Gastroesophageal sphincter (tissue), 4 donors: ENCODE measurements at regions not wholly inside any gene's neighbourhood (a gene's known extent, or its start where the extent isn't known, plus 50 kb on each side); places are given as distances from the start of the nearest gene placed in this dataset.

Experiments
- ATAC-seq: fragments of 150-250 bp; one replicate; pipeline ENCODE4 v1.9.1; 2016; ENCODE audit warnings: mild to moderate bottlenecking, moderate library complexity
- H3K27ac ChIP-seq, 4 donors: fragments of 200-600 bp; sonication (generic) in 3 of 4; 1 replicate in 3 of 4; 2 replicates in 1 of 4; pipeline ENCODE4 v1.5.1; 2016 to 2019
- H3K27me3 ChIP-seq: fragments of 200-600 bp; sonication (generic); one replicate; pipeline ENCODE4 v1.5.1; 2019
- H3K36me3 ChIP-seq, 2 donors: fragments of 200-600 bp; sonication (generic); one replicate each; pipeline ENCODE4 v1.5.1; 2019; ENCODE audit warnings: control low read depth in 1 of 2
- H3K4me1 ChIP-seq, 3 donors: fragments of 200-600 bp; sonication (generic); 1 replicate in 2 of 3; 2 replicates in 1 of 3; pipeline ENCODE4 v1.5.1; 2016 to 2019; ENCODE audit warnings: control low read depth in 2 of 3
- H3K4me3 ChIP-seq, 2 donors: fragments of 200-600 bp; sonication (generic); one replicate each; pipeline ENCODE4 v1.5.1; 2019; ENCODE audit warnings: mild to moderate bottlenecking in 1 of 2, moderate library complexity in 1 of 2
- H3K9me3 ChIP-seq, 3 donors: fragments of 200-600 bp; sonication (generic); one replicate each; pipeline ENCODE4 v1.5.1; 2017 to 2019; ENCODE audit warnings: control low read depth in 2 of 3
- EP300 ChIP-seq: sonication (generic); formaldehyde crosslinking; IDR thresholded peaks from one replicate; pipeline ENCODE4 v1.6.1; 2017; ENCODE audit warnings: antibody characterized with exemption, mild to moderate bottlenecking
- POLR2A ChIP-seq, 2 donors: fragments of 450-650 bp; IDR thresholded peaks; one replicate each; pipeline ENCODE4 v1.6.1; 2017; ENCODE audit warnings: antibody characterized with exemption in 2 of 2, mild to moderate bottlenecking in 2 of 2, moderate library complexity in 1 of 2
- POLR2AphosphoS5 ChIP-seq: sonication (generic); formaldehyde crosslinking; IDR thresholded peaks from one replicate; pipeline ENCODE4 v1.6.1; 2017; ENCODE audit warnings: antibody characterized with exemption
- WGBS, 2 donors: methylation state at CpG; one replicate each; pipeline ENCODE4 v1.1.5; 2018; ENCODE audit warnings: low coverage in 1 of 2; 5-methylcytosine and 5-hydroxymethylcytosine counted together
- TF ChIP-seq, protein P1 (sequence below), 4 experiments: fragments of 200-600 bp in 2 of 4; fragments of 450-650 bp in 2 of 4; sonication (generic) in 1 of 4; IDR thresholded peaks; one replicate each; pipeline ENCODE4 v1.5.1; 2017 to 2019; ENCODE audit warnings: antibody characterized with exemption in 4 of 4, mild to moderate bottlenecking in 2 of 4, moderate library complexity in 2 of 4

DNA sequence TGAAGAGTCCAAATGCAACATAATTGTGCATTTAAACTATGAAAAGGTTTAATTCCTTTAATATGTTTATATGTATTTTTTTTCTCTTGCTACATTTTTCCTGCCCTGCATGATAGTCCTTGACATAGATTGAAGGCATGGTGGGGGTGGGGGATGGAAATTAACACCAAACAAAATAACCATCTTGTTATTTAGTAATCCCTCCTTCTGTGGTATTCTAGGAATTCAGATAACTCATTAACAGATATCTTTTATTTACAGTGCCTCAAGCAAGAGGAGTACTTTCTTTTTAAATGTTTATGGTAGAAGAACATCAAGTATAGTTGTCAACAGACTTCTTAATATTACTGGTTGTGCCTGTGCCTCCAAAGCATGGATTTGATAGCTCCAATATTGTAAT lies 337.6 kb upstream of the SEMA3A start:
- no peak overlapping the region for H3K27ac ChIP-seq
- peaks cover 0 to 16% (median 0%) of the 10 kb centered on the region in 3 donors for H3K4me1 ChIP-seq
- H3K36me3 ChIP-seq = no peaks in the 10 kb centered on the region
- no peaks in the 10 kb centered on the region for H3K9me3 ChIP-seq
- no peak for ATAC-seq
- no peaks in the 10 kb centered on the region for H3K27me3 ChIP-seq
- TF ChIP-seq POLR2AphosphoS5 (no peak), EP300 (no peak), POLR2A (IDR thresholded peaks at IDR 0.05) (no peak)
- TF ChIP-seq, protein P1, sequence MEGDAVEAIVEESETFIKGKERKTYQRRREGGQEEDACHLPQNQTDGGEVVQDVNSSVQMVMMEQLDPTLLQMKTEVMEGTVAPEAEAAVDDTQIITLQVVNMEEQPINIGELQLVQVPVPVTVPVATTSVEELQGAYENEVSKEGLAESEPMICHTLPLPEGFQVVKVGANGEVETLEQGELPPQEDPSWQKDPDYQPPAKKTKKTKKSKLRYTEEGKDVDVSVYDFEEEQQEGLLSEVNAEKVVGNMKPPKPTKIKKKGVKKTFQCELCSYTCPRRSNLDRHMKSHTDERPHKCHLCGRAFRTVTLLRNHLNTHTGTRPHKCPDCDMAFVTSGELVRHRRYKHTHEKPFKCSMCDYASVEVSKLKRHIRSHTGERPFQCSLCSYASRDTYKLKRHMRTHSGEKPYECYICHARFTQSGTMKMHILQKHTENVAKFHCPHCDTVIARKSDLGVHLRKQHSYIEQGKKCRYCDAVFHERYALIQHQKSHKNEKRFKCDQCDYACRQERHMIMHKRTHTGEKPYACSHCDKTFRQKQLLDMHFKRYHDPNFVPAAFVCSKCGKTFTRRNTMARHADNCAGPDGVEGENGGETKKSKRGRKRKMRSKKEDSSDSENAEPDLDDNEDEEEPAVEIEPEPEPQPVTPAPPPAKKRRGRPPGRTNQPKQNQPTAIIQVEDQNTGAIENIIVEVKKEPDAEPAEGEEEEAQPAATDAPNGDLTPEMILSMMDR (IDR thresholded peaks at IDR 0.05) = no peak
- H3K4me3 ChIP-seq = no peak overlapping the region

DNA sequence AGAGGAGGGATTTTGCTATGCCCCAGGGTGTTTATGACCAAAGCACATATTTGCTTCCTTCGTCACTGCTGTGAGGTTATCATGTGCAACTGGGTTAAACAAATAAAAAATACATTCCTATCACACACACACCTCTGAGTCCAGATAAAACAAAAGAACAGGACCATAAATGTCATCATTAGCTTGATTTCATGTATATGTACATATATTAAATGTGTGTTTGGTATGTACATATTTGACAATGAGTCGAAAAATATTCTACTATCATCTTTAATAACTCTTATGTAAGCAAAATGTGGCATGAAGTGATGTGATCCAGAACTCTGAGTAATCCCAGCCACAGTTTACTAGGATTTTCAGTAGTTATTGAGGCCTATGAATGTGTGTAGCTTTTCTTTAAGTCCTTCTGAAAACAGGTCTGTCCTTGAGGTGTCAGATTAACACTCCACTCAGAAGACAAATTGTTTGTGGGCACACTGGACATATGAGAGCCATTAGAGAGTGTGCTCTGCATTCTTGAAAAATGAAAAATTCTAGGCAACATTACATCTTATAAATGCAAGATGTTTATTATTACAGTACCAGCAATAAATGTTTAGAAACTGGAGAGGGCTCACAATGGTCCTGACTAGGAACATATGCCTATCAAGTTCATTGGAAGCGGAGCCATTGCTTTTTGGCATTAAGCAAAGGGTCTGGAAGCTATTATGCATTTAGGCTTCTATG lies 335.1 kb upstream of the SEMA3A start:
- Histone ChIP-seq H3K27ac (peak overlapping the region in 1 of 4 donors; percentile 10), H3K4me3 (no peak overlapping the region), H3K27me3 (no peaks in the 10 kb centered on the region), H3K4me1 (peaks cover 0 to 11% (median 0%) of the 10 kb centered on the region in 3 donors), H3K36me3 (no peaks in the 10 kb centered on the region), H3K9me3 (no peaks in the 10 kb centered on the region)
- no peak for ATAC-seq
- TF ChIP-seq EP300 (no peak), POLR2AphosphoS5 (no peak), POLR2A (IDR thresholded peaks at IDR 0.05) (no peak)
- TF ChIP-seq, protein P1 (IDR thresholded peaks at IDR 0.05) = no peak
- 49 to 50% methylated on average over 3 of the region's 3 CpGs for whole genome bisulfite sequencing, 2 donors

DNA sequence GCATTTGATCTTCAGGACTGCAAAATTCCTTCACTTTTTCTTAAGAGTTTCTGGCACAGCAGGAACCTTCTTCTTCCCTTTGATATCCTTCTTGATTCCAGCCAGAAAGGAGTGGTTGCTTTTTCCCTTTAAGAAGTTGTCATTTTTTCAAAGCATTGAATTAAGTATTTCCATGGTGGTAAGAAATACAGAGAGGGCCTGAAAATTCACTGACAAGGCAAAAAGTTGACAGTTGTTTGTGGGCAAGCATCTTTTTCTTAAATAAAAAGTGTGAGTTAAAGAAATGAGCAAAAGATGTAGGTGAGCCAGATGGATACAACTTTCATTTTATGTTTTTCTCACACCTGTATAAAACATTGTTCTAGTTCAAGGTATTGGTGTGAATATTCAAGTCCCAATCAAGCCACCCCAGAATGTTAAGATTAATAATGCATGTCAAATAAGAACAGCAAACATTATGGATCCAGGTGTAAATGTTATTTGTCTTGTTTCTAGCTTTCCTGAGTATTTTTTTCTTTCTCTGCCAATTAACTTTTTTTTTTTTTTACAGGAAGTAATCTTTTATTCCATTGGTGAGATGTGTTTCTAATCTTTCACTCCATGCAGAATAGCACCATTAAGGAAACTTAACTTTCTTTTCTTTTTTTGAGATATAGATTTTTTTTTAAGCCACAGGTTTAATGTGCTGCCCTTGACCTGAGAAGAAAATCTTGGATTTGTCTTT lies 334.3 kb upstream of the SEMA3A start:
- H3K4me1 ChIP-seq = peaks cover 0 to 11% (median 0%) of the 10 kb centered on the region in 3 donors
- H3K36me3 ChIP-seq = no peaks in the 10 kb centered on the region
- TF ChIP-seq POLR2A (IDR thresholded peaks at IDR 0.05) (no peak), EP300 (no peak), POLR2AphosphoS5 (no peak)
- TF ChIP-seq, protein P1 (IDR thresholded peaks at IDR 0.05) = no peak
- H3K4me3 ChIP-seq = no peak overlapping the region
- H3K27me3 ChIP-seq = no peaks in the 10 kb centered on the region
- no peak for ATAC-seq
- no peak overlapping the region for H3K27ac ChIP-seq
- no peaks in the 10 kb centered on the region for H3K9me3 ChIP-seq

DNA sequence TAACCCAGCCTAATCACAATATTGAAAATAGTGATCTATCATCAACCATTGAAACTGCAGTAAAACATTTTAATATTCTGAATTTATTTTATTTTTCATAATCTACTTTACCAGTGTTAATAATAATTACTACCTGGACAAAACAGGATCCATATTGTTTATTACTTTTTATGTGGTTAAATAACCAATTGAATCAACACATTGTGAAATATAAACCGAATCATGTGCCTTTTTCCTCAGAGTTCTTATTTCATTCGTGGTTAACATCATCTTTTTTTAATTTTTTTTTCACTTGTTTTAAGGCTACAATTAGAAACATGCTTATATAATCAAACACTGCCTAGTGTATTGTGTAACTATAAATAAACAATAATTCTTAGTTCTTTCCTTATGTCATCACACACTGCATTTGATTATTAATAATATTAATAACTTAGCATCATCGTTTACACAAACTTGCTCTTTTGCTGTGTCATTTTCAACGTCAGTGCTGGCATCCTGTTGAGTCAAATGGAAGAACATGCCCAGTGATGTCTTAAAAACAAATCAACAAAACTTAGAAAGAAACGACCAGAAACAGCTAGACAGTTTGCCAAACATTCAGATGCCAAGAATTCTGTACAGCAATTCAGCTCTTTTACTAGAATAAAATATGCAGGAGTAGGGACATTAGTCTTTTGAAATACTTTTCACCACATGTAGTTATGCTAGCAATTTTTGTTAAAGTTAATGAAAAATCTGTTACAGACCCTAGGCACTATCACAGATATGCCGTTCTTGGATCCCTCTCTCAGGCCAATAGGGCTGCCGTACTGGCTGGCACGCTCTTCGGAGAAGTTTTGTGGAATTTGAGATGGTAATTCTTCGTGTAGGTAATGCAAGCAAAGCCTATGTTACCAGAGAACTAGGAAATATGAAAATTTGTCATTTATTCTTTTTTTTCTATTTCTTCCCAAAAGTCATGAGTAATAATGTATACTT lies 330.4 kb upstream of the SEMA3A start:
- TF ChIP-seq EP300 = no peak
- peak; percentile 62 for TF ChIP-seq POLR2AphosphoS5
- no peak for ATAC-seq
- 46 to 50% methylated on average over 10 of the region's 10 CpGs for WGBS, 2 donors
- peaks cover 0 to 4% (median 0%) of the 10 kb centered on the region in 3 donors for H3K9me3 ChIP-seq
- peak overlapping the region; percentile 0 to 45 (median 15) for H3K27ac ChIP-seq
- H3K4me3 ChIP-seq = no peak overlapping the region
- peaks cover 0 to 10% (median 0%) of the 10 kb centered on the region in 3 donors for H3K4me1 ChIP-seq
- no peaks in the 10 kb centered on the region for H3K36me3 ChIP-seq
- no peaks in the 10 kb centered on the region for H3K27me3 ChIP-seq

DNA sequence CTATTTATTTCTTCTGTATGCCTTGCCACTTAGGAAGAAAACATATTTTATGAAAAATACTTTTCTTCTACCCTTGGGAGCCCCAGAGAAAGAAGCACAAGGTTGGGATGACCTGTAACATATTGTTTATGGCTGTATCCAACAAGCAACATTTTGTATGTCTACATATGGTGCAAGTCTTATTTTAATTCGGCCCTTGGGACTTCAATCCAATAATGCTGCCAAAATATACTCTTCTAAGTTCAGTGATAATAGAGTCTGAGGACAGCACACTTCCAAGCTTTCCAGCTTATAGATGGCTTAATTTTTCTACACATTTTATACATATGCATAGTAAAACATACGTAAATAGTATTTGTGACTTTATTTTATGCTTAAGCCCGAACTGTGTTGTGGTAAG lies 318.5 kb upstream of the SEMA3A start:
- Histone ChIP-seq H3K4me3 (no peak overlapping the region), H3K27ac (peak overlapping the region in 1 of 4 donors; percentile 33), H3K9me3 (no peaks in the 10 kb centered on the region), H3K27me3 (no peaks in the 10 kb centered on the region), H3K36me3 (no peaks in the 10 kb centered on the region), H3K4me1 (peaks cover 0 to 45% (median 7%) of the 10 kb centered on the region in 3 donors)
- no peak for ATAC-seq
- no peak for TF ChIP-seq EP300
- no peak for TF ChIP-seq POLR2A (IDR thresholded peaks at IDR 0.05)
- no peak for TF ChIP-seq POLR2AphosphoS5
- TF ChIP-seq, protein P1 (IDR thresholded peaks at IDR 0.05) = no peak
- WGBS, 2 donors = 39 to 69% methylated on average over 3 of the region's 3 CpGs
